ENCODE measurements at regions not wholly inside any gene's neighbourhood (a gene's known extent, or its start where the extent isn't known, plus 50 kb on each side); places are given as distances from the start of the nearest gene placed in this dataset.

DNA sequence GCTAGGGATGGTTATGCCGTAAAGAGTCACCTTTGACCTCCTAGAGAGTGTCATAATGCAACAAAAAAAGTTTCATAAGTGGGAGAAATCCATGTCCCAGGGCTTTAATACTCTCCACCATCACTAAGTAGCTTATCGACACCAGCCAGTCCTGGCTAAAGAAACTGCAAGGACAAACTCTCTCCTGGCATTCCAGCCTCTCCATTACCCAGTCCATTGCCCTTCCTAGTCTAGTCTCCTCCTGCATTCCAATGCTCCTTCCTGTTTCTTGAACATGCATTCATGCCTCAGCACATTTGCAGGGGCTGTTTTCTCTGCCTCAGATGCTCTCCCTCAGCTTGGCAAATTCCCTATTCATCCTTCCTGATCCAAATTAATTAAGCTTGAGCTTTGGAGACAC, 364.1 kb downstream of the BRINP1 start:
- peak; percentile 87 for DNase-seq (ENCODE audit: low read depth)

DNA sequence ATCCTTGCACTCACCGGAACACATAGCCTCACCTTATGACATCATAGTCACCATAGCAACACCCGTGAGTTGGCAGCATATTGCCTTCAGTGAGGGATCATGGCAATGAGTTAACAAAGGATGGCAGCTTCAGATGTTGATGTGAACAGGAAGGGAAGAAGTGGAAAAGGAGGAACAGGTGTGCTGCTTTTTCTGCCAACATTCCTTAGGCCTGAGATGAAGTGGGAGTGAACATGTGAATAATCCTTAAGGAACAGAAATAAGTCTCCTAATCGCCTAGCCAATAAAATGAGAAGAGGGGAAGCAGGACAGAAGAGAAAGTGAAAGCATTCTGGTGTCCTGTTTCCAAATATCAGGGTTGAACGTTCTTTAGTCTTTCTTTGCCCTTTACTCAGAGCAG, 360.0 kb downstream of the BRINP1 start:
- peak; percentile 80 for DNase-seq (ENCODE audit: low read depth)

DNA sequence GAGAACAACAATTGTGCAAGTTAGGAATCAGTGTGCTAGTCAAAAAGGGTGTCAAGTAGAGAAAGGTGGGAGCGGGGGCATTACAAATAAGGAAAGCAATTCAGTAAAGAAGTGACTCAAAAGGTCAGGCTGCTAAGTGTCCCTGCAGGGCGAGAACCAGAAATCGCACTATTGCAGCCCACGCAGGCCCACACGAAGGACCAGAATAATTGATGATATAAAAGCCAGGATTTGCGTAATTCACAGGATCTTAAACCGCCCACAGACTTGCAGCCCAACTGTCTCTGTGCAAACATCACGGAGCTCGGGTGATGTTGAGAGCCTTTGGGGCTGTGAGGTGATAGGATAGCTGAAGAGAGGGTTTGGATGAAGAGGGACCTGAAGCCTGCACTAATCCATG, 349.0 kb downstream of the BRINP1 start:
- peak; percentile 71 for DNase-seq (ENCODE audit: low read depth)

DNA sequence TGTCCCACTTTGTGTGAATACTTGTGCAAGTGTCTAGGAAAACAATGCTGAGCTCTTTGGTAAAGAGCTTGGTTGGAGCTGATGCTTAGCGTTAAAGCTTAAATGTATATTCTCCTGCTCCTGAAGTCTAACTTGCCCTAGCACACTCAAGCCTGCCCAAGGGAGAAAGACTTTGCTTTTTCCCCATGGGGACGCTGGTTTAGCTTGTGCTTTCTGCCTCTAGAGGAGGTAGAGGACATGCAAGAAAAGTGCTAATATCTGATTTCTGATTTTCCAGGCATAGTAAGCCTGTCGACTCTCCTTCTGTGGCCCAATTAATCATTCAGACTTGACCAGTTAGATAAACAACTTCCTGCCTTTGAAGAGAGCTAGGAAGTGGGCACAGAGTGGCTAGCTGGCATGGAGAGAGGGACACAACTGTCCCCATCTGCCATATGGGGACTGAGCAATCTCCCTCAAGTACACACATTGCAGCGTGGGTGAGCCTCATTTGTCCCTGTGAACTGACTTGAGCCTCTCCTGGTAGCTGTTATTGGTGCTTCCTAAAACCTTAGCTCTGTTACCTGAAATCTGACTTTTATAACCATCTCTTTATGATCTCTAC, 348.4 kb downstream of the BRINP1 start:
- peak; percentile 9 for DNase-seq (ENCODE audit: low read depth)

DNA sequence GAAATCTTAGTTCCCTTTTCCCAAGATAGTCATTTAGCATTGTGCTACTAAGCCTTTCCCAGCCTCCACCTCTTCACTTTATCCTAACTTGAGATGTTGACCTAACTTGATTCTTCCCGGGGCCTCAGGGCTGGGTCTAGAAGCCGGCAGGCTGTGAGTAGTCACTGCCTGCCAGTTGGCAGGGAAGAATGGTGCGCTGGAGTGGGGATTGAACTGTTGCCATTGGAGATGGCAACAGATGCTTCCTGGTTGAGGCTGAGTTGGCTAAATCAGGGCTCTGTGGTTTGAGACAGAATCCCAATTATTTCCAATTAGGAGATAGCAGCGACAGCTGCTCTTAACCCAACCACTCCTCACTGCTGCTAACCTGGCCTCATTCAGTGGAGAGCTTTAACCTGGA, 343.1 kb downstream of the BRINP1 start:
- peak; percentile 63 for DNase-seq (ENCODE audit: low read depth)

DNA sequence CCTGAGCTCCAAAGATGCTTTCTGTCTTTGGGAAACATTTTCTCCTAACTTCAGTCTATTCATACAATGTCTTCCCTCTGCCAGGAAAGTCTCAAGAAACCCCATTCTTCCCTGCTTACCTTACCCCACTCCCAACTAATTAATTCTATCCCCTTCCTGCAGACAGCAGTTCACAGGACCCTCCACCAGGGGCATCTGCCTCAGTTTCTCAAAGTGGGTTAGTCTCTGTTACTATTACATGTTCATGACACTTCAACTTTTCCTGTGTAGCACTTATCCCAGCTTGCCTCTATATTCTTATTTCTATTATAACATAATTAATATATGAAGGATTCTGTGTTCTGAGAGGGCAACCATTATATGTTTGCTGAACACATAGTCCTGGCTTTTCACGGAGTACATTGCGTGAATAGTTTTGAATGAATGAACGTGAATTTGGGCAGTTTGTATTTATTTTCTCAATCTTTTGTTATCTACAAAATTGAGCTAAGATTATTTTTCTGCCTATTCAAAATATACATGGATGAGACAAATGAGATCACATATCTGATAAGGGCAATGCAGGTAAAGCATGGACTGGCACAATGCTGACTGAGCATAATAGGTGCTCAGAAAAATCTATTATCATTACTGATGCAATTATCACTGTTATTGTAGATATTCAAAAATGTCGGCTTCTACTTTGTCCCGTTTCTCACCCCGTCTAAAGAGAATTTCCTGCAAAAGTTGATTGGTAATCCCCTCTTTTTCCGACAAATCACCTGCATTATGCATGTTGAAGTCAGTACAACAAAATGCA, 341.1 kb downstream of the BRINP1 start:
- DNase-seq (ENCODE audit: low read depth) = no peak

DNA sequence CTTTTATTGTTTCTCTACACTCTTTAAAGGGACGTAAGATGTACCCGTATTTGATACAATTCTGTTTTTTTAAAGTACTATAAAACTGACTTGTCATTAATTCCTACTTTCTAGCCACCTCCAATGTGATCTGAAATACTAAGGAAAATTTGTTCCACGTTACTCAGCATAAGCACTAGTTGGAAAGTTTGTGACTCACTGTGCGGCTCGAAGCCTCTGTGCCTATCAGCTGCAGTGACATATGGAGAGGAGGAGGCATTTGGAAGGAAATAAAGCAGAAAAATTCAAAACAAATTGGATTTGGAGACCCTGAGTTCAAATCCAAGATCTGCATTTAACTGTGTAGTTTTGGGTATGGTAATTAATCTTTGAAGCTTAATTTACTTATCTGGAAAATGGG, 339.3 kb downstream of the BRINP1 start:
- no peak for DNase-seq (ENCODE audit: low read depth)

DNA sequence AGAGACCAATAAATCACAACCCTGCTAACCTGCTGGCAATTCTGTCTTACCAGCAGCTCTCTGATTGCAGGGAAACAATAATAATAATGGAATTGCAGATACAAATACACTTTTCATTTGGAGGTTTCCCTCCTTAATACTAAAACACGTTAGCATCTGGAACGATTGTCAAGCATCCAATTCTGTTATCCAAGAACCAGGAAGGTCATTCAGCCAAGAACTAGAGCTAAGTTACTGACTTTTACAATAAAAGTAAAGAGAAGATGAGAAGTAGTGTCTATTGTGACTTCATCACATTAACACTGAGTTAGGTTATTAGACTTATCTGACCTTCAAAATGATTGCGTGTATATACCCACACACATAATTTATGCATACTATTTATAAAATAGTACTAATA, 335.6 kb downstream of the BRINP1 start:
- no peak for DNase-seq (ENCODE audit: low read depth)

DNA sequence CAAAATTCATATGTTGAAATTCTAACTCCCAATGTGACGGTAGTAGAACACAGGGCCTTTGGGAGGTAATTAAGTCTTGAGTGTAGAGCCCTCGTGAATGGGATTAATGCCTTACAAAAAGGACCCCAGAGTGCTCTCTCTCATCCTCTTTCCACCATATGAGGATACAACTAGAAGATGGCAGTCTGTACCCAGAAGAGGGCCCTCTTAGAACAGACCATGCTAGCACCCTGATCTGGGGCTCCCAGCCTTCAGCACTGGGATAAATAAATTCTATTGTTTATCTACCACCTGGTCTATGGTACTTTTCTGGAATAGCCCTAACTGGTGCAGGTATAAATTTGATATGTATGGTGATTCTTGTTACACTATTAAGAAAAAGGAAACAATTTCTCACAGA, 332.3 kb downstream of the BRINP1 start:
- no peak for DNase-seq (ENCODE audit: low read depth)

DNA sequence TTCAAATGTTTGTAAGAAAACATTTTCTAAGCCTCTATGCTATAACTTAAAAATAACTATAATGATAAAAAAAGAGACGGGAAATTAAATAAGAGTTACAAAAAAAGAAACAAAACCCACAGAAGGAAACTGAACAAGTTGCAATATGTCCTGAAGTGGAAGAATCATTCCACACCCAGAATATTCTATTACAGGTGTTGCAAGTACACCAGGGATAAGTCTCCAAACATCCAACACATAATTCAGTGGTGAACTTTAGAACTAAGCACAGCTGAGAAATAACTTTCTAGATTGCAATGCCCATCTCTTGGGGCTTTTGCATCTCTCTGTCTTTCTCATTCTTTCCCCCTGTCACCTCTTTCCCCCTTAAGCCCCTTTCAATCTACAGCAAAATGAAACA, 325.2 kb downstream of the BRINP1 start:
- no peak for DNase-seq (ENCODE audit: low read depth)

DNA sequence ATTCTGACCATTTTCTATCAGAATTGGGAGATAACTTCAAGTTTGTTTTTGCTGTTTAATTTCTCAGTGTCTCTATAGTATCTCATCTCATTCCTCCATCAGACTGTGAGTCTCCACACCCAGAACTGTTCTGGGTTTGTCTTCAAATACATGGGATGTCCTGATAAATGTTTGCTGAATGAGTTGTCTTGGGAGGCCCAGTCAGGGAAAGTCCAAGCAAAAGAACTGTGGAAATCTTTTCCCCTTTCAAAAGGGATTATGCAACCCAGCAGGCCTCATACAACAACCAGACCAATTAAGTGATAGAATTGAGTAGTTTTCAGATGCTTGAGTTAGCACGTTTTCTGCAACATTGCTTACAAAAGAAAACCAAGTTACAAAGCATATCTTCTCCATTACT, 324.4 kb downstream of the BRINP1 start:
- DNase-seq (ENCODE audit: low read depth) = peak; percentile 75

DNA sequence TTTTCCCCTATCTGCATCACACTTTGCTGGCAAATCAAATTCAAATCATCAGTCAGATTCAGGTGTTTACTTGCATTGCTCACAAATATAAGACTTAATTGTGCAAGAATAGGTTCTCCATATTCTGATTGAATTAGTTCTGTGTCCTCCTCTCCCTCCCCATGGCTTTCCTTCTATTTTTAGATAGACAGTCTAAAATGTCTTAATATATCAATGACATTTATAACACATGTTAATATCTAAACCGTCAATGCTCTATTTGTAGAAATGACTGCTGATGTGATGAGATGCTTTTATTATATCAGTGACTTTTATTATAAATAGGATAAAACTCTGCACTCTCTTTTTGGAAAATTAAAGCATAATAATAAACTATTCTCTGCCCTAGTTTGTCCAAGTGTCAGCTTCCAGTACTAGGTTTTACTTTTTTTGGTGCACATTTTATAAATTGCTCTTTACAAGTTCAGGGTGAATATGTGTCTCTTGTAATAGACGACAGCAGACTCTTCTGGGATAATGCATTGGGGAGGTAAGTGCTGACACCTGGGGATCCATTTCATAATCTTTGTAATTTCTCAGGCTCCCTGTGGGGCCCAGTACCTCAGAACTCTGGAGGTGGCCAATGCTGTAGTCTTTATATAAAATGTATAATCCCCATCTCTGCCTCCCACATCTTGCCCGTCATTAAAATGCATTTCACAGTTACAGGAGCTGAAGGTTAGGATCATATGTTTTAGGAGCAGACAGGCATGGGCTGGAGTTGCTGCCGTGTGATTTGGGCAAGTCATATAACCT, 321.5 kb downstream of the BRINP1 start:
- DNase-seq (ENCODE audit: low read depth) = no peak

DNA sequence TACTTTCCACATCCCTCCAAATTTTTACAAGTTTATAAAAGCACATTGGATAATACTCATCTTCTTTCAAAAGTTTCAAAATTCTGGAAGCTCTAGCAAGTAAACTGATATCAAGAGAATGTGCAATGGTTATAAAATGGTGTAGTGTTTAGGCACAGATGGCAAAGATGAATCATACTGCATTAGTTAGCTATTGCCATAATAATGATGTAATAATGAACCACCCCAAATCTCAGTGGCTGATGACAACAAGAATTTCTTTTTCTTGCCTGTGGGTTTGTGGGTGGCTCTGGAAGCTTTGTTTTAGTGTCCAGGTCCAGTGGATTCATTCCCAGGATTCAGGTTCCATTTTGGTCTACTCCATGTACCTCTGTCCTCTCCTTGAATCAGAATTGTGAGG, 319.0 kb downstream of the BRINP1 start:
- peak; percentile 44 for DNase-seq (ENCODE audit: low read depth)

DNA sequence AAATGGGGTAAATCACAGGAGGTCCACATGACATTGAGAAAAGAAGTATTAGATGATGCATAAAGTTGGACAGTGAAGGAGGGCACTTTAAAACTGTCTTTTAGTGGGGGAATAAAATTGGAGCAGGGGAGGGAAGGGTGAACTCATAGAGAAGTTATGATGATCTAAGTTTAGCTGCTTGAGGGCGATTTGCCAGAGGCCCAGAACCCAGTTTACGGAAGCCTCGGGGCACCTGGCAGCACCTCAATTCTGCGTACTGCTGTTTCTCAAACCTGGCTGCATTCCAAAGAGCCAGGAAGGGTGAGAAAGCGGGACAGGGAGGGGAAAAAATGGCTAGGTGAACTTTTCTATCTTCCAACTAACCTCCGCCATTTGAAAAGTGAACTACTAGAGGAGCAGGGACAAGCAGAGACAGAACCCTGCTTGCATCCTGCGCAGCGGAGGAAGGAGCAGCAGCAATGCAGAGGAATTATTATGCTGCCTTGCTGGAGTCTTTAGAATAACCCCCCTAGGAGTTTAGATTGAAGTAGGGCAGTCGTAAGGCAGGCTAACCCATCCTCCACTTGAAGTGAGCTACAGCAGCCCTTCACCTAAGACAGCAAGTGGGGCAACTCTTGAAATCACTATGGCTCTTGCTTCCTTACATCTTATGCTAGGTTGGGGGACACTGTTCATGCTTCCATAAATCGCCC, 316.8 kb downstream of the BRINP1 start:
- DNase-seq (ENCODE audit: low read depth) = no peak

DNA sequence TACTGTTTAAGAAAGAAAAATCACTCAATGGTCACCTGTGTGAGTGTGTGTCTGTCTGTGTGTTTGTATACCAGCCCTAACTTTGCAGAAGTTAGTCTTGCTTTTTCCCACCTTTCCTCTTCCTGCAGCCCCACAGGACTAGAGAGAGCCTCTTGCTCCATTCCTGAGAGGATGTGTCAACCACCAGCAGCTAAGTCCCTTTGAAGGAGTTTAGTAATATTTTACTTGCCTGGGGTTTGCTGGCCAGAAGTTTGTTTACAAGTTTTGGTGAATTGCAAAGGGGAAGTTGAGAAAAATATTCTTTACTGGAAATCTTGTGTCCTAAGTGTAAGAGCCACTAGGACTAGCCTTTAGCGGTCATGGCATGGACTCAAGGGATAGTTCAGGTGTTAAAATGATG, 316.2 kb downstream of the BRINP1 start:
- DNase-seq (ENCODE audit: low read depth) = peak; percentile 61

DNA sequence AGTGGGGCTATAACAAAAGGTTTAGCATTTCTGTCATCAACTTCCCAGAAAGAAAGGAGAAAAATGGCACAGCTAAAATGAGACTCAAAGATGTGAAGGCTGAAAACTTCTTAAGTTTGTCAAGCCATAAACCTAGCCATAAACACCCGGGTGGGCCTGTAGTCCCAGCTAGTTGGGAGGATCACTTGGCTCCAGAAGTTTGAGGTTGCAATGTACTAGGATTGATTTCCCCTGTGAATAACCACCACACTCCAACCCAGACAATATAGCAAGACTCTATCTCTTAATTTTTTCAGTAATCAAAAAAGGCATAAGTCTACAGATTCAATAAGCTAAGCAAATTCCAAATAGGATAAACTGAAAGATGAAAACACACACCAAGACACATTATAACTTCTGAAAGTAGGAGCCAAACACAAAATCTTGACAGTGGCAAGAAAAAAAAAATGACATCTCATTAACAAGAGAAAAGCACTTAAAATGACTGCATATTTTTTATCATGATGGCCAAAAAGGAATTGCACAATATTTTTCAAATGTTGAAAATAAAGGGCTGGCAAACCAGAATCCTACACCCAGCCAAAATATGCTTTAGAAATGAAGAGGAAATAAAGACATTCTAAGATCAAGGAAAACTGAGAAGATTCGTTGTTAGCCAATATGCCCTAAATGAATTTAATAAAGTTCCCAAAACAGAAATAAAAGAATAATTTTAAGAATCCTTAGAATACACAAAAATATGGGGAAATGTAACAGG, 308.4 kb downstream of the BRINP1 start:
- DNase-seq (ENCODE audit: low read depth) = no peak

DNA sequence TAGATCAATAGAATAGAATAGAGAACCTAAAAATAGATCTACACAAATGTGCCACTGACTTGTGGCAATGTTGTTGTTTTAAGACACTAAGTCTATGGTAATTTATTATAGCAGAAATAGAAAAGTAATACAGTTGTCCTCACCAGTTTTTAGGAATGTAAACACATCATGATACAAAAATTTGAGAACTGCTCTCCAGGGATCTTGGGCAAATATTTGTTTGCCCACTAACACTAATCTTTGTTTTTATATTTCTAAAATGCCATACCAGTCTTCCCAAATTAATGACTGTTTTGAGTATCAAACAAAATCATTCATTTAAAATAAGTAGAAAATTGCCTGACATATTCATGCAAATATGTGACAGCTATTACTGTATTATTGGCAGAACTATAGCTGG, 297.6 kb downstream of the BRINP1 start:
- no peak for DNase-seq (ENCODE audit: low read depth)

DNA sequence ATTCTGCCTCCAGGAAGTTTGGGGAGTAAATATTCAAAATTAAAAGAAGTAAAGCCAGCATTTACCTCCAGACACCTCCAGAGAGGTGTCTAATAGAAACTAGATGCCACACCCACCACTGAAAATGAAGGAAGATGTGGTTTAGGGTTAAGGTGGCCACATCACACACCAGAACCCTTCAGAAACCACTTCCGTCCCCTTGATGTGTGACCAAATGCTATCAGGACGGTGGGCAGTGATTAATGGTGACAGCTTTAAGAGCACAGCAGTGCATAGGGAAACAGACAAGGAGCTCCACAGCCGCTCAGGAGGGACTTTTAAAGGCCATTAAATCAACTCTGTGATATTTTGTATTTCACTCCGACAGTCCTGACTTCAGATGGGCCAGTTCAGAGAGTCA, 295.2 kb downstream of the BRINP1 start:
- DNase-seq (ENCODE audit: low read depth) = no peak

DNA sequence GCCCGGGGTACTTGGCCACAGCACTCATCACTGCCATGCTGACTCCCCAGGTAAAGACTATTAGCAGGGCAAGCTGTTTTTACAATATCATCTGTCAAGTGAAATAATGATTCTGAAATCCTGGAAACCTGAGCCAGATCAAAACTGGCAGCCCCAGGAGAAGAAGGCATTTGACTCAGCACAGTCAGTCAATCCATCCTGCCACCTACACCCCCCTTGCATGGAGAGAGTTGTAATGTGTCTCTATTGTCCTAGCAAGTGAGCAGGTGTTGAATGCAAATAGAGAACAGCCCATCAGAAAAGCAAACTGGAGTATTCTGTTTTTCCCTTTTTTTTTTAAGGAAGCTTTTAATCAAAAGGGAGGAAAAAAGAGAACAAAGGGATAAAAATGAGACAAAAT, 291.2 kb downstream of the BRINP1 start:
- DNase-seq (ENCODE audit: low read depth) = no peak

DNA sequence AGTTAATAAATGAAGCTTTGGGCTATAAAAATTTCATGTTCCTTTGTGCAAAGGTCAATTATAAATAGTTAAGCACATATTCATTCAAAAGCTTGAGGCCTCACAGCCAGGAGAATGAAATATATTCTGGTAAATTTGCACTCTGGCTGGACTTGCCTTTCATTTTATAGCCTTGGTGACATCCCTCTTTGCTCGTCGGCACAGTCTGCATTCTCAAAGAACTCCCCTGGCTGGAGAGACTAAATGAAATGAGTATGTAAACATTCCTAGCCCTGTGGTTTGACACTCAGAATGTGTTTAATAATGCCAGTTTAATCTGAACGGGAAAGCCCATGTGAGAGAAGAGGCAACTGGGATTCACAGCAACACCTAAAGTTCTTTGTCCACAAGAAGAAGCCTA, 285.6 kb downstream of the BRINP1 start:
- no peak for DNase-seq (ENCODE audit: low read depth)

DNA sequence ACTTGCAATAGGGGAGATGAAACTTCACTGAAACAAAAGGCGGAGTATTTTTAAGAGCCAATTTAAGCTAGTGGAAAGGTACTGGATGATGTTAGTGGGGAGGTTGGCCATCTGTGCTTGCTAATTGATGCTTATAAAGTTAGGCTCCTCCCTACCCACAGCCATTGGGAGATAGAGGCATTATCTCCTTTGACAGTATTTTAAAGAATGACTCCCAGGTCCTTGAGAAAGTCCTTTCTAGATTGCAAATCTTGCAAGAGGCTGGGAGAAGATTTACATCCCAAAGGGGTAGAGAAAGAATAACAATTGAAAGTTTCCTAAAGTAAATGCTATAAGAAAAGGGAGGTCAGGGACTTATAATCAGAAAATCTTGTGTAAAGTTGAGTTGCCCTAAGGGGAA, 282.6 kb downstream of the BRINP1 start:
- no peak for DNase-seq (ENCODE audit: low read depth)
